GM06990 (cell line): ENCODE measurements at regions not wholly inside any gene's neighbourhood (a gene's known extent, or its start where the extent isn't known, plus 50 kb on each side); places are given as distances from the start of the nearest gene placed in this dataset.

ENCODE experiments used
- DNase-seq: peaks from one replicate; pipeline ENCODE4 v3.0.0-alpha.2; 2011; ENCODE audit not compliant: insufficient read length; ENCODE audit errors: extremely low read depth
- H3K27me3 ChIP-seq: replicated peaks from 2 replicates; pipeline ENCODE4 v1.6.0; 2011; ENCODE audit warnings: low read length; ENCODE audit not compliant: control insufficient read depth, insufficient read depth
- H3K36me3 ChIP-seq: 2 replicates; pipeline ENCODE4 v1.5.1; 2011; ENCODE audit warnings: low read length; ENCODE audit not compliant: control insufficient read depth, insufficient read depth
- H3K4me3 ChIP-seq: replicated peaks from 2 replicates; pipeline ENCODE4 v1.5.1; 2011; ENCODE audit warnings: low read depth, mild to moderate bottlenecking, control low read depth, low read length
- TF ChIP-seq, protein P1 (sequence below): IDR thresholded peaks from 2 replicates; pipeline ENCODE4 v1.5.1; 2011; ENCODE audit warnings: low read length, control low read depth, mild to moderate bottlenecking, inconsistent platforms; ENCODE audit not compliant: insufficient read depth, poor library complexity, severe bottlenecking

DNA sequence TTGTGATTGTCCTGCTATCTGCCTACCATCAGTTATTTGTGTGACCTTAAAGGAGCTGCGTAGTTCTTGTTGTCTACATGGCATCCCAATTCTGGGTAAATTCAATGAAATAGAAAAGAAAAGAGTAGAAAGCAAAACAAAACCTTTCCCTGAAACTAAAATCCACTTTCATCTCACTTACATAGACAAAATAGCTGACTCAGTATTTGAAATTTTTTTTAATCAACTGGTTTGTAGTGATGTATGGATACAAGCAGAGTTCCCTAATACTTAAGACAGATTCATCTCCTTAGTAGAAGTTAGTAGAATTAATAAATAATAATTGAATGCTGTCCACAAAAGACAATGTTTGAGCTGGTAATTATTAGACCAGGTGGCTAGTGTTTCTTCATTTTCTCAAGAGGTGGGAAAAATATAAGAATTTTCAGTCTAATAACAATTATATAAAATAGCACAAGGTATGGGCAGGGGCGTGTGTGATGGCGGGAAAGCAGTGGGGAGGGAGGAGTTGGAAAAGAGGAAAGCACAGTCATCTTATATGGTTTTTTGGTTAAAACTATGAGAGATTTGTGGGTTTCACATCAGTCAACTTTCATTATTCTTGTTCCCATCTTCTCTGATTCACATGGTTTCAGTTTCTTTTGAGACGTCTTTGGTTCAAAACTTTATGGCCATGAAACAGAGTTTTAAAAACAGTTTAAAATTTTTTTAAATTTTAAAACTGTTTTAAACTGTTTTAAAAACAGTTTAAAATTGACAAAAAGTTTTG, 275.2 kb downstream of the SPRY1 start:
- TF ChIP-seq, protein P1, sequence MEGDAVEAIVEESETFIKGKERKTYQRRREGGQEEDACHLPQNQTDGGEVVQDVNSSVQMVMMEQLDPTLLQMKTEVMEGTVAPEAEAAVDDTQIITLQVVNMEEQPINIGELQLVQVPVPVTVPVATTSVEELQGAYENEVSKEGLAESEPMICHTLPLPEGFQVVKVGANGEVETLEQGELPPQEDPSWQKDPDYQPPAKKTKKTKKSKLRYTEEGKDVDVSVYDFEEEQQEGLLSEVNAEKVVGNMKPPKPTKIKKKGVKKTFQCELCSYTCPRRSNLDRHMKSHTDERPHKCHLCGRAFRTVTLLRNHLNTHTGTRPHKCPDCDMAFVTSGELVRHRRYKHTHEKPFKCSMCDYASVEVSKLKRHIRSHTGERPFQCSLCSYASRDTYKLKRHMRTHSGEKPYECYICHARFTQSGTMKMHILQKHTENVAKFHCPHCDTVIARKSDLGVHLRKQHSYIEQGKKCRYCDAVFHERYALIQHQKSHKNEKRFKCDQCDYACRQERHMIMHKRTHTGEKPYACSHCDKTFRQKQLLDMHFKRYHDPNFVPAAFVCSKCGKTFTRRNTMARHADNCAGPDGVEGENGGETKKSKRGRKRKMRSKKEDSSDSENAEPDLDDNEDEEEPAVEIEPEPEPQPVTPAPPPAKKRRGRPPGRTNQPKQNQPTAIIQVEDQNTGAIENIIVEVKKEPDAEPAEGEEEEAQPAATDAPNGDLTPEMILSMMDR: no peak
- peak; percentile 46 for DNase-seq

DNA sequence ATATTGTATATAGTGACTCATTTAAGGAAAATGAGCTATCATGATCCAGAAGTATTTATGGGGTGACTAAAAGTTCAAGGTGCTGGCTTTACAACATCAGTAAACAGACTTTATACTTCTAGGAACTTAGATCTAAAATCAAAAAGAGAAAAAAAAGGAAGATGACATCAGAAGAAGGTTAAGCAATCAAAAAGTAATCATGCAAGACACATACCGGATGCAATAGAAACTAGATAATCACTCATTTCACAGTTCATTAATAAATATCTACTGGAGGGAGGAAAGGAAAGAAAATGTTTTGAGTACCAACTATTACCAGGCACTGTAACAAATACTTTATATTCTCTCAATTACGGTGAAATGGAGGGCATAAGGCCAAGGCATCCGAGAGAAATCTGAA, 276.4 kb downstream of the SPRY1 start:
- no peaks in the 10 kb centered on the region for H3K36me3 ChIP-seq
- DNase-seq: no peak
- no peak overlapping the region for H3K4me3 ChIP-seq
- no peaks in the 10 kb centered on the region for H3K27me3 ChIP-seq
- TF ChIP-seq, protein P1: no peak

More for the DNA sequence above, 275.2 kb downstream of the SPRY1 start:
- Histone ChIP-seq H3K36me3 (no peaks in the 10 kb centered on the region), H3K4me3 (no peak overlapping the region), H3K27me3 (no peaks in the 10 kb centered on the region)

DNA sequence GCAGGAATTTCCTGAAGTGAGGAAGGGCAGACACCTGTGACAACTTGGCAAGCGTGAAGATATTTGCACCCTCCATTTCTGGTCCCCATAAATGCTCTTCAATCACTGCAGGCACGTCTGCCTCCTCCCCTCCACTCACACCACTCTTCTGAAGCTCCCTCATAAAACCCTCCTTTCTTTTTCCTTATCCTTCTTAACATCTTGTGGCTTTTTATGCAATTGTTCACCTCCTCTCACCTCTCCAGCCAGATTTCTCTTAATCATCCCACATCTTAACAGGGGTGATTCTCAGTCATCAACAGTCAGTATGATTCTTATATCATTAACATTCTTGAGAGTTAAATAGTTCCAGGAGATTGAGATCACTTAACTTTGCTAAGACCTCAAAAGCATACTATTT, 277.4 kb downstream of the SPRY1 start:
- no peak for DNase-seq
- TF ChIP-seq, protein P1: no peak
- Histone ChIP-seq H3K36me3 (no peaks in the 10 kb centered on the region), H3K27me3 (no peaks in the 10 kb centered on the region), H3K4me3 (no peak overlapping the region)

DNA sequence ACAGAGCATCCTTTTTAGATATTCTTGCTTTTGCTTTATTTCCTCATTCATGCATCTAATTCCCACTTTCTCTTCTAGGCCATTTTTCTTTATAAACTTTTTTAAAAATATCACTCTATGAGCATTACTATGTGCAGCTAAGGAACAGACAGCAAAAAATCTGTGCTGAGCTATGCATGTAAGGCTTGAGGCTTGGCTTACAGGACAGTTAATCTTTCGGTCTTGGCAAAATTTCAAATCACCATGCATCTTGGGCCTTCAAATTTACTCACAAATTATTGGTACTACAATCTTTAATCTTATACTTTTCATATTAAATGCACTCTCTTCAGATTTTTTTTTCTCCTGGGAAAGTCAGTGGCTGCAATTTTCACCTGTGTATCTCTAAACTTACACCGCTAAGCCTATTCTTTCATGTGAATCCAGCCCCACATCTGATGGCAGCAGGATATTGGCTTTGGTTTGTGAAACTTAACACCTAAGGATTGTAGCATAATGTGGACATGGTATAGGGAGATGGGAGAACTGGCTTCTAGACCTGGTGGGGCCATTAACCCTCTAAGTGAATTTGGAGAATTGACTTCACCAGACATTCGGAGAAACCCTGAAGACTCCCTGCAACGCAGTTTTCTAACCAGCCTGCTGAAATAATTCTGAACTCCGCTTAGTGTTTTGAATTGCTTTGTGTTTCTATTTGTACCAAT, 278.3 kb downstream of the SPRY1 start:
- DNase-seq: no peak
- Histone ChIP-seq H3K4me3 (no peak overlapping the region), H3K27me3 (no peaks in the 10 kb centered on the region), H3K36me3 (no peaks in the 10 kb centered on the region)
- TF ChIP-seq, protein P1: no peak

DNA sequence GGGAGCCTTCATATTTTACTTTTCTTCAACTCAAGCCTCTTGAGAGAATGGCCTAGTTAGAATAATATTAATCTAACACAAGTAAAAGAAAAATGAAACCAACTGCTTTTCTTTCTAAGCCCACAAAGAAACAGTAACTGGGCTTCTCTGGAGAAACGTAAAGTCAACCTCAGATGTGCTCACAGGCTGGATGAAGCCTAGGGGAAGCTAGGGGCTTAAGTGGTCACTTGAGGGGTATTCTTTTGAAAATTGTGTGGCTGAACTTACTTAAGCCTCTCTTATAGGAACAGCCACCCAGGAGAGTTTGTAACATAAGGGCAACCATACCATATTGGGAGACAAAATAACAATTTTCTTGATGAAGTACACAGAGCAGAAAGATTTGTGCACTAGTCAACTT, 279.0 kb downstream of the SPRY1 start:
- Histone ChIP-seq H3K27me3 (no peaks in the 10 kb centered on the region), H3K36me3 (no peaks in the 10 kb centered on the region), H3K4me3 (no peak overlapping the region)

More for the DNA sequence above, 279.0 kb downstream of the SPRY1 start:
- TF ChIP-seq, protein P1: no peak
- DNase-seq: no peak
